Endothelial cell of umbilical vein (primary cell): ENCODE measurements at regions not wholly inside any gene's neighbourhood (a gene's known extent, or its start where the extent isn't known, plus 50 kb on each side); places are given as distances from the start of the nearest gene placed in this dataset.

Source experiments
- BruUV-seq: library from RNA; stranded (reverse); fragments of 400-500 nt; replicated peaks from 2 replicates; lab custom pipeline; 2021; lab: Mats Ljungman, UMichigan
- CTCF ChIA-PET: fragments of 300-600, 350-600 bp; sonication (Branson Sonifier 250); formaldehyde crosslinking; loops from one replicate; lab custom pipeline; 2021; ENCODE audit warnings: antibody characterized with exemption, inconsistent platforms; lab: Charles Lee
- POLR2A ChIA-PET: fragments of 300-600, 350-600 bp; sonication (Branson Sonifier 250); formaldehyde crosslinking; loops from one replicate; lab custom pipeline; 2021; ENCODE audit warnings: antibody characterized with exemption, inconsistent platforms; lab: Charles Lee
- DNase-seq: peaks from one replicate; pipeline ENCODE4 v3.0.0-alpha.2; 2011; ENCODE audit warnings: low read depth, low spot score
- FAIRE-seq: peaks from 2 replicates; lab custom pipeline; 2011; peaks lifted over from hg19 to GRCh38; lab: Jason Lieb, UNC
- H2AFZ ChIP-seq: 2 replicates; pipeline ENCODE4 v1.6.0; 2012; ENCODE audit warnings: low read depth, low read length, control low read depth, inconsistent platforms
- H3K27ac ChIP-seq: 2 replicates; pipeline ENCODE4 v1.5.1; 2011; ENCODE audit warnings: low read depth, mild to moderate bottlenecking, control low read depth, low read length, moderate library complexity; ENCODE audit not compliant: insufficient read depth
- H3K27me3 ChIP-seq, 2 experiments: 2 replicates each; pipeline versions ENCODE4 v1.6.0 to v1.6.1; 2011; ENCODE audit warnings: low read length in 2 of 2, mixed read lengths in 1 of 2; ENCODE audit not compliant: control insufficient read depth in 2 of 2, insufficient read depth in 2 of 2
- H3K36me3 ChIP-seq, 2 experiments: 2 replicates in 1 of 2; 3 replicates in 1 of 2; pipeline ENCODE4 v1.5.1; 2011; ENCODE audit warnings: low read length in 2 of 2, mild to moderate bottlenecking in 1 of 2, moderate library complexity in 1 of 2; ENCODE audit not compliant: control insufficient read depth in 2 of 2, insufficient read depth in 2 of 2; ENCODE audit errors: extremely low read depth in 1 of 2
- H3K4me1 ChIP-seq: 3 replicates; pipeline ENCODE4 v1.5.1; 2011; ENCODE audit warnings: mild to moderate bottlenecking, low read length; ENCODE audit not compliant: control insufficient read depth, insufficient read depth; ENCODE audit errors: extremely low read depth
- H3K4me2 ChIP-seq: 2 replicates; pipeline ENCODE4 v1.6.1; 2011; ENCODE audit warnings: low read length, control low read depth, mixed read lengths; ENCODE audit not compliant: insufficient read depth
- H3K4me3 ChIP-seq, 3 experiments: fragments of 200-600 bp in 1 of 3; sonication (generic), shearing (Covaris generic) in 1 of 3; replicated peaks in 1 of 3; 2 replicates each; pipeline ENCODE4 v1.5.1; 2011 to 2016; ENCODE audit warnings: control low read depth in 3 of 3, low read length in 3 of 3, mild to moderate bottlenecking in 2 of 3, inconsistent platforms in 1 of 3, low read depth in 1 of 3, moderate library complexity in 1 of 3; ENCODE audit not compliant: insufficient read depth in 1 of 3
- H3K79me2 ChIP-seq: 2 replicates; pipeline ENCODE4 v1.6.0; 2012; ENCODE audit warnings: low read length, inconsistent platforms; ENCODE audit not compliant: control insufficient read depth, insufficient read depth
- H3K9ac ChIP-seq: replicated peaks from 2 replicates; pipeline ENCODE3; 2011; ENCODE audit warnings: low read length, control low read depth; ENCODE audit not compliant: insufficient read depth; ENCODE audit errors: extremely low read depth
- H3K9me1 ChIP-seq: replicated peaks from 3 replicates; pipeline ENCODE4 v1.6.0; 2011; ENCODE audit warnings: mild to moderate bottlenecking, low read length; ENCODE audit not compliant: control insufficient read depth, insufficient read depth; ENCODE audit errors: extremely low read depth
- H3K9me3 ChIP-seq: replicated peaks from 2 replicates; pipeline ENCODE4 v1.5.1; 2012; ENCODE audit warnings: low read length, inconsistent platforms; ENCODE audit not compliant: control insufficient read depth, insufficient read depth
- H4K20me1 ChIP-seq: replicated peaks from 2 replicates; pipeline ENCODE3; 2011; ENCODE audit warnings: mild to moderate bottlenecking, low read length; ENCODE audit not compliant: control insufficient read depth, insufficient read depth; ENCODE audit errors: extremely low read depth
- EZH2 ChIP-seq: IDR thresholded peaks from 2 replicates; pipeline ENCODE4 v1.6.1; 2012; ENCODE audit warnings: borderline replicate concordance, low read depth, mild to moderate bottlenecking, moderate library complexity, low read length, inconsistent platforms; ENCODE audit not compliant: severe bottlenecking
- FOS ChIP-seq: IDR thresholded peaks from 2 replicates; pipeline ENCODE4 v1.6.1; 2011; ENCODE audit warnings: mild to moderate bottlenecking, low read length, moderate library complexity, borderline replicate concordance; ENCODE audit not compliant: insufficient read depth
- GATA2 ChIP-seq: IDR thresholded peaks from 2 replicates; pipeline ENCODE4 v1.7.0; 2011; ENCODE audit warnings: low read depth, mild to moderate bottlenecking, moderate library complexity, mixed read lengths, low read length; ENCODE audit not compliant: insufficient read length, insufficient read depth
- JUN ChIP-seq: IDR thresholded peaks from 2 replicates; pipeline ENCODE4 v1.6.1; 2011; ENCODE audit warnings: borderline replicate concordance, low read depth; ENCODE audit not compliant: insufficient read length, insufficient read depth
- MYC ChIP-seq: IDR thresholded peaks from one replicate; pipeline ENCODE4 v1.6.1; 2011; ENCODE audit warnings: mild to moderate bottlenecking, low read depth, low read length
- POLR2A ChIP-seq: IDR thresholded peaks from 2 replicates; pipeline ENCODE4 v1.6.1; 2012; ENCODE audit warnings: low read depth, mild to moderate bottlenecking, control low read depth, low read length
- POLR2AphosphoS5 ChIP-seq: IDR thresholded peaks from 2 replicates; pipeline ENCODE4 v1.6.1; 2012; ENCODE audit warnings: low read depth, mild to moderate bottlenecking, control low read depth, low read length, moderate library complexity; ENCODE audit not compliant: insufficient read depth
- dilution Hi-C: fragments of 300-500 bp; cut with MboI; formaldehyde crosslinking; loops from one replicate; pipeline ENCODE4 v1.15.0; 2019; ENCODE audit warnings: low sequenced_read_pairs; ENCODE audit not compliant: extremely low pct_ligation_motif_present
- intact Hi-C: fragments of 100-400 bp; cut with micrococcal nuclease; formaldehyde crosslinking; loops from one replicate; pipeline ENCODE4 v1.10.0; 2022
- TF ChIP-seq, protein P1 (sequence below): IDR thresholded peaks from 2 replicates; pipeline ENCODE4 v1.6.1; 2011; ENCODE audit not compliant: insufficient read depth, insufficient read length
- TF ChIP-seq, protein P2 (sequence below), 2 donors: IDR thresholded peaks; 1 replicate in 1 of 2; 2 replicates in 1 of 2; pipeline ENCODE4 v1.5.1; 2011; ENCODE audit warnings: low read length in 2 of 2, mild to moderate bottlenecking in 2 of 2, moderate library complexity in 2 of 2, control low read depth in 1 of 2, inconsistent platforms in 1 of 2, low read depth in 1 of 2; ENCODE audit not compliant: insufficient read depth in 1 of 2; ENCODE audit errors: extremely low read depth in 1 of 2

DNA sequence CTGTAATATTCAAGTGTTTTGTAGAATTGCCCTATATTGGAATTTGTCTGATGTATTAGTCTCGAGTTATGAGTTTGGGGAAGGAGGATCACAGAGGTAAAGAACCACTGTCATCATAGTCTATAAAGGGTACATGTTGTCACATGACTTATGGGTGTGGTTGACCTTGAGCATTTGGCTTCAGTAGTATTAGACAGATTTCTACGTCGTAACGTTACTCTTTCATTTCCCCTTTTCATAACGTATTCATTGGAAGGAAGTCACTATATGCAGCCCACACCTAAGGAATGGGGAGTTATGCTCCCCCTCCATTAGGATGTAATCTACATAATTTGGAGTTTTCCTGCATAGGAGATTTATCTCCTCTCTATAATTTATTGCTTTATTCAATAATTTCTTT, 110.1 kb upstream of the VAV3 start:
- ChIA-PET CTCF (no interaction called here), POLR2A (no interaction called here)
- Histone ChIP-seq H4K20me1 (no peaks in the 10 kb centered on the region), H3K27me3 (no peaks in the 10 kb centered on the region), H2AFZ (no peak overlapping the region), H3K4me2 (no peak overlapping the region), H3K9me1 (peaks cover 2% of the 10 kb centered on the region), H3K4me3 (no peak overlapping the region), H3K36me3 (no peaks in the 10 kb centered on the region), H3K27ac (no peak overlapping the region), H3K9ac (no peak overlapping the region), H3K4me1 (no peaks in the 10 kb centered on the region), H3K79me2 (no peaks in the 10 kb centered on the region), H3K9me3 (no peaks in the 10 kb centered on the region)
- no peak for TF ChIP-seq JUN
- no peak for TF ChIP-seq FOS
- no peak for TF ChIP-seq EZH2
- no peak for TF ChIP-seq POLR2A
- DNase-seq: no peak
- FAIRE-seq: no peak
- dilution Hi-C loops: no loop called here
- intact Hi-C loops: no loop called here
- no TSS peak for BruUV-seq

DNA sequence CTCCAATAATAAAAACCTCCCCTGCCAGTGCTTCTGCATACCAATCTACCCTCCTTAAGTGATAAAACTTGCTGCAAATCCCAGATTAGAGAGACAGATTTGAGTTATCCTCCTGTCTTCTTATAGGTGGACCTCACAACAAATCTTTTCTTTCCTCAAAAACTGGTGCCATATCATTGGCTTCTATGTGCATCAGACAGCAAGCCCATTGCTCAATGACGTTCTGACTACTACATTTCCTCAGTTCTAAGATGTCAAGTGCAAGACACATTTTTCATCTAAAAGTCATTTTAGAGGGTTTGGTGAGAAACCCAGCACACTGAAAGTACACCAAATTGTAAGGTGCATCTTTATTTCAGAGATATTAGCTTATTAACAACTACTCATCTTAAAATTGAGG, 107.8 kb upstream of the VAV3 start:
- TF ChIP-seq, protein P1, sequence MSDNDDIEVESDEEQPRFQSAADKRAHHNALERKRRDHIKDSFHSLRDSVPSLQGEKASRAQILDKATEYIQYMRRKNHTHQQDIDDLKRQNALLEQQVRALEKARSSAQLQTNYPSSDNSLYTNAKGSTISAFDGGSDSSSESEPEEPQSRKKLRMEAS: no peak
- TF ChIP-seq GATA2 (no peak), EZH2 (no peak), POLR2AphosphoS5 (no peak), JUN (no peak), MYC (no peak), FOS (no peak), POLR2A (no peak)
- TF ChIP-seq, protein P2, sequence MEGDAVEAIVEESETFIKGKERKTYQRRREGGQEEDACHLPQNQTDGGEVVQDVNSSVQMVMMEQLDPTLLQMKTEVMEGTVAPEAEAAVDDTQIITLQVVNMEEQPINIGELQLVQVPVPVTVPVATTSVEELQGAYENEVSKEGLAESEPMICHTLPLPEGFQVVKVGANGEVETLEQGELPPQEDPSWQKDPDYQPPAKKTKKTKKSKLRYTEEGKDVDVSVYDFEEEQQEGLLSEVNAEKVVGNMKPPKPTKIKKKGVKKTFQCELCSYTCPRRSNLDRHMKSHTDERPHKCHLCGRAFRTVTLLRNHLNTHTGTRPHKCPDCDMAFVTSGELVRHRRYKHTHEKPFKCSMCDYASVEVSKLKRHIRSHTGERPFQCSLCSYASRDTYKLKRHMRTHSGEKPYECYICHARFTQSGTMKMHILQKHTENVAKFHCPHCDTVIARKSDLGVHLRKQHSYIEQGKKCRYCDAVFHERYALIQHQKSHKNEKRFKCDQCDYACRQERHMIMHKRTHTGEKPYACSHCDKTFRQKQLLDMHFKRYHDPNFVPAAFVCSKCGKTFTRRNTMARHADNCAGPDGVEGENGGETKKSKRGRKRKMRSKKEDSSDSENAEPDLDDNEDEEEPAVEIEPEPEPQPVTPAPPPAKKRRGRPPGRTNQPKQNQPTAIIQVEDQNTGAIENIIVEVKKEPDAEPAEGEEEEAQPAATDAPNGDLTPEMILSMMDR (IDR thresholded peaks at IDR 0.05; ENCODE audit: extremely low read depth in 1 of 2, insufficient read depth in 1 of 2, low read depth in 1 of 2, low read length in 2 of 2): no peak
- dilution Hi-C loops: no loop called here

More for the DNA sequence above, 107.8 kb upstream of the VAV3 start:
- Histone ChIP-seq H3K4me2 (no peak overlapping the region), H2AFZ (no peak overlapping the region), H3K4me1 (no peaks in the 10 kb centered on the region), H3K27ac (no peak overlapping the region), H3K9ac (no peak overlapping the region), H4K20me1 (no peaks in the 10 kb centered on the region), H3K79me2 (no peaks in the 10 kb centered on the region), H3K4me3 (no peak overlapping the region), H3K9me3 (no peaks in the 10 kb centered on the region), H3K27me3 (no peaks in the 10 kb centered on the region), H3K9me1 (peaks cover 2% of the 10 kb centered on the region), H3K36me3 (no peaks in the 10 kb centered on the region)
- POLR2A ChIA-PET: no interaction called here
- BruUV-seq: no TSS peak
- CTCF ChIA-PET: no interaction called here
- no peak for DNase-seq
- intact Hi-C loops: no loop called here
- FAIRE-seq: no peak
